Middle frontal gyrus (tissue), 1 donor: ENCODE measurements at regions not wholly inside any gene's neighbourhood (a gene's known extent, or its start where the extent isn't known, plus 50 kb on each side); places are given as distances from the start of the nearest gene placed in this dataset.
"Not testable (repeated sequence)": the region's sequence is repeated elsewhere in the genome, so short reads cannot be mapped to it uniquely, and the experiment has no call there.

Experiments
- DNase-seq: peaks from one replicate; pipeline ENCODE4 v3.0.0-alpha.2; 2015; ENCODE audit warnings: low spot score; ENCODE audit errors: extremely low spot score

- not testable (repeated sequence) for DNase-seq
These were observed 51.7 kb upstream of the PAXBP1 start for GRCh38 chr21:32823296-32823695.

DNA sequence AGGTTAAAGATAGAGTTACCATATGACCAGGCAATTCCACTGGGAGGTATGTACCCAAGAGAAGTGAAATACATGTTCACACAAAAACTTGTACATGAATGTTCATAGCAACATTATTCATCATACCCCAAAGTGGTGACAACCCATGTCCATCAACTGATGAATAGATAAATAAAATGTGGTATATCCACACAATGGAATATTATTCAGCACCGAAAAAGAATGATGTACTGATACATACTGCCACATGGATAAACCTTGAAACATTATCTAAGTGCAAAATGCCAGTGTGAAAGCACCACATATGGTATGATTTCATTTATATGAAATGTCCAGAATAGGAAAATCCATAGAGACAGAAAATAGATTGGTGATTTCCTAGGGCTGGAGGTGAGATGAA is 53.4 kb upstream of the PAXBP1 start:
- DNase-seq = no peak

- DNase-seq = peak; percentile 27
These were observed 55.0 kb upstream of the PAXBP1 start for GRCh38 chr21:32826329-32827167.

DNA sequence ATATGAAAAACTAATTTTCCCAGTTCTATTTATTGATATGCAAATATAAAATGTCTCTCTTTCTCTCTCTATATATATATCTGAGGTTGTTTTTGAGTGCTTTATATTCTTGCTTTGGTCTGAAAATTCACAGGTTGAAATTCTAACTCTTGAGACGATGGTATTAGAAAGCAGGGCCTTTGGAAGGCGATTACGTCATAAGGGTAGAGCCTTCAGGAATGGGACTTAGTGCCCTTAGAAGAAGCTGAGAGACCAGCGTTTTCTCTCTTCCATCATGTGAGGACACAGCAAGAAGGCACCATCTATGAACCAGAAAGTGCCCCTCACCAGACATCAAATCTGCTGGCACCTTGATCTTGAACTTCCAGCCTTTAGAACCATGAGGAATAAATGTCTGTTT is 57.4 kb upstream of the PAXBP1 start:
- DNase-seq = no peak

DNA sequence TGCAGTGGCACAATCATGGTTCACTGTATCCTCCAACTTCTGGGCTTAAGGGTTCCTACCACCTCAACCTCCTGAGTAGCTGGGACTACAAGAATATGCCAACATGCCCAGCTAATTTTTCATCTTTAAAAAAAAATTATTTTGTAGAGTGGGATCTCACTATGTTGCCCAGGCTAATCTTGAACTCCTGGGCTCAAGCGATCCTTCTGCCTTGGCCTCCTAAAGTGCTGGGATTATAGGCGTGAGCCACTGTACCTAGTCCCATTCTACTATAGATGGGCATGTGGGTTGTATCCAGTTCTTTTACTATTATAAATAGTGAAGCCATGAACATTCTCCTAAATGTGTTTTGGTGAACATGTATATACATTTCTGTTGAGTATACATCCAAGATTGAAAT is 57.9 kb upstream of the PAXBP1 start:
- DNase-seq = no peak

GRCh38 chr21:32831779-32832178 is 60.2 kb upstream of the PAXBP1 start:
- DNase-seq = not testable (repeated sequence)

GRCh38 chr21:32834211-32834915 is 62.8 kb upstream of the PAXBP1 start:
- peak; percentile 40 for DNase-seq

GRCh38 chr21:32834916-32835235 is 63.3 kb upstream of the PAXBP1 start:
- DNase-seq = no peak

DNA sequence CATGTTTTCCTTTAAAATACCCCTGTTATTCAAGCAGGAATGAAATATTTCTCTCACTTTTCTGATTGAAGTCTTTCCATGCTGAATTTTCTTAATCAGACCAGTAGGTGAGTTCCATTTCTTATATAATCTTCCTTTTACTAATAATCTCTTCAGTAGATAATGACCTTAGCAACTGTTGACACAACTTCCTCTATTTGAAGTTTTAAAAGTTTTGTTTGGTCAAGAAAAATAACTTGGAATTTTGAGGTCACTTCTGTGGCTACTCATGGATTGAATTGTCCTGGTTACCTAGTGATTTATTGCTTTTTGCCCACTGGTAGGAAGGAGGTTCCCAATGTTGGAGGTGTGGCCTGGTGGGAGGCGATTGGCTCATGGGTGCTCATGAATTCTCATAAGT is 70.6 kb upstream of the PAXBP1 start:
- no peak for DNase-seq

- DNase-seq = no peak
These were observed 72.0 kb upstream of the PAXBP1 start for GRCh38 chr21:32843561-32843960.

GRCh38 chr21:32844076-32844475 is 72.5 kb upstream of the PAXBP1 start:
- no peak for DNase-seq

DNA sequence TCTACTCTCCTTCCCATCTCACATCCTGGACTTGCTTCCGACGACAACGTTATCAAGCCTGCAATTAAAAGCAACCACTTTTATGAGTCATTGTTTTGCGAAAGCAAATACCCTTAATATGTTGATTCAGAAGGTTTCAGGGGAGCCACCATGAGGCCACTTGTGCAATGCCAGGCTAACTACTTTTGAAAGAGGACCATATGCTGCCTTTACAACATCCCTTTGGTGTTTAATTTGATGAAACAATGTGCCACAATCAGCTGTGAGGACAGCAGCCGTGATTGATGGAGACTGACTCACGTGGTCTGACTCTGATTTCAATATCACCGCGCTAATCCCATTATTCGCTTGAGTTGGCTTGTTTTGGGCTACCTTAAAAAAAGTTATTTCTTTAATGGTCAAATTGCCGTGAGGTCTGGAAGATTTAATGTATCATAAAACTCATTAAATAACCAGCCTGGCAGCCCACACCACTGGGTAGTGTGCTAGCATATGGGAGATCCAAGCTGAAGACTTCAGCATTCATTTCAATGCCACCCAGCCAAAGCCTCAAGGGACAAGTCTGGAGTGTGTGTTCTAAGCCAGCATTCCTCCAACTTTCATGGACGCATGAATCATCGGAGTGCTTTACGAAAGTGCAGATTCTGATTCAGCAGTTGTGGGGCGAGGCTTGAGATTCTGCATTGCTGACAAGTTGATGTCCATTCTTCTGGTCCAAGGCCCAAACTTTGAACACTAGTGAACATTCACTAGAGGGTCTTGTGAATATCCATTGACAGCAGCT is 73.3 kb upstream of the PAXBP1 start:
- no peak for DNase-seq

GRCh38 chr21:32858628-32859027 is 87.1 kb upstream of the PAXBP1 start:
- DNase-seq = no peak

- no peak for DNase-seq
These were observed 88.8 kb upstream of the PAXBP1 start for GRCh38 chr21:32860399-32860798.

DNA sequence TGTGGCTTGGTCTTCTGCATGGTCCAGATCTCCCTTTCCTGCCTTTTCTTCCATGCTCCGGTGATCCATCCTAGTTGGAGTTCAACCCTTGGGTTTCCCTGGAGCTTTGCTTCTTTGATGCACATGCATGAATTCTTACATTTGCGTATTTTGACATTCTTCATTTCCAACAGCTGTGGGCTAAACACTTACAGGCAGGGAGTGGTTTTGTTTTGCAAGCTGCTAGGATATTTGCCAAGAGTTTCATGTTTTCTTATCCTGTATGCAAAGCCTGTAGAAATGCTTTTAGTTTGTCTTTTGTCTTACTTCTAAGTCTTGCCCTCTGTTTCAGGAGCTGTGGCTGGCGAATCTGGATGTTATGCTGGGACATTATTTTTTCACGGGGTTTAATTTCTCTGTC is 90.3 kb upstream of the PAXBP1 start:
- DNase-seq = no peak

DNA sequence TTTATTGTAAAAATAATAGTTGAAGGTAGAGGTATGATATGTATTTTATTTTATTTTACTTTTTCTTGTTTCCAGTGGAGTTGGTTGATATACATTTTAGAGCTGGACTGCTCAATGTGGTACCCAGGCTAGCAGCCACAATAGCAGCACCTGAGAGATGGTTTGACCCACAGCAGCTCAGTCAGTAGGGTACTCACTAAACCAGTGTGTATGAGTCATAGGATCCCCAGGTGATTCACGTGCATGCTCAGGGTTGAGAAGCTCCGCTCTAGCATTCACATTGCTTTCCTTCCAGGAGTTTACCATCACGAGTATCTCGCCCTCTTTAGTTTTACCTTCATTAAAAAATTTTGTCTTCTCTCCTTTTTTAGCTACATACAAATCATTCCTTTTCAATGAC is 96.0 kb upstream of the PAXBP1 start:
- DNase-seq = no peak

DNA sequence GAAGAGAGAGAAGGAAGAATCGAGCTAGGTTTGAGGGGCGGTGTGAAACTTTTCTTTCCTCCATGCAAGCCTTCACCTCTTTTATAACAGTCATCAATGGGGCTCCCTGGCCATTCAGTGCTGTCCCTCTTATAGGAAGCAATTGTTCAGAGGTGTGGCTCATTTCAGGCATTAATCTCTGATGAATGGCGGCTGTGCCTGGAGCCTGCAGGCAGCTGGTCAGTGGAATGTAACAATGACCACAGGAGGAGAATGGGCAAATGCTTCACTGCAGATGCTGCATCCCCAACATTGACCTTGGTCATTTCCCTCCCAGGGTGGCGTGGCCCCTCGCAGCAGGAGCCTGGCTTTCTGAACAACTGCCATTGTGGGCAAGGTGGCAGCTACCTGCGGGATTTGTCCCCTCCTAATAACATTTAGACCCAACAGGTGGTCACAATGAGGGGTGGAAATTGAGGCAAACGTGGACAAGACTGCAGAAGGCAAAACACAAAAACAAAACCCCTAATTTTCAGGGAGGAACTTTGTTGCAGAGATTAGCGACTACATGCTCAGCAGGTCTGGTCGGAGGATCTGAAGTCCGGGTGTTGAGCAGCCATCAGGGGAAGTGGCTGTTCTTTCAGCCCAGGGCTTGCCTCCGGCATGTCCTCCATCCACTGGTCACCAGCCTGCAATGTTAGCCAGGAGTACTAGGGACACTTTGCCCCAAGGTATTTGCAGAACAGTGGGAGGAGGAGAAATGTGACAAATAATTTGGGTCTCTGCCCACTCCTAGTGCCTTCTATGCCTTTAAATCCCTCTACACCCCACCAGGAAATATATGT is 97.3 kb upstream of the PAXBP1 start:
- no peak for DNase-seq

GRCh38 chr21:32869459-32869858 is 97.9 kb upstream of the PAXBP1 start:
- no peak for DNase-seq

GRCh38 chr21:32876426-32876825 is 104.9 kb upstream of the PAXBP1 start:
- no peak for DNase-seq

- not testable (repeated sequence) for DNase-seq
These were observed 106.3 kb upstream of the PAXBP1 start for GRCh38 chr21:32877888-32878287.

- no peak for DNase-seq
These were observed 107.1 kb upstream of the PAXBP1 start for GRCh38 chr21:32878661-32879060.
